ENCODE measurements at regions not wholly inside any gene's neighbourhood (a gene's known extent, or its start where the extent isn't known, plus 50 kb on each side); places are given as distances from the start of the nearest gene placed in this dataset.

DNA sequence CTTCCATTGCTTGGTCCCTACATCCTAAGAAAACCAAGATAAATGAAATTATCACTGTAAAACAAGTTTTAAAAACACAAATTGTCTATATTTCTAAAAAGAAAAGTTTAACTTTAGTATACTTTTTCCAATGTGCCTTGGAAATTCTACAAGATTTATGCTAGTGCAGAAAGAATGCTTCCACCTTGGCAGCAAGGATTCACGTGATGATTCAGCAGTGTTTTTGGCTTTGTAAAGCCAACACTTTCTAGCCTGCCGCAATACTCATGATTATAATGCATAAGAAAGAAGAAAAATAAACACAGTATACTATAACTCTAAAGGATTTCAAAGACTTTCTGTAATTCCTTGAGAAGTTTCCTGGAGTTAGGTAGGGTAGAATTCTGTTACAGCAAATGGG lies 442.7 kb downstream of the TENT5A start:
- Histone ChIP-seq H3K9me3 (replicated peaks; ENCODE audit: control insufficient read depth, insufficient read depth, low read length) (no peaks in the 10 kb centered on the region), H2AFZ (ENCODE audit: control insufficient read depth, low read depth, low read length) (no peak overlapping the region), H3K36me3 (ENCODE audit: control insufficient read depth in 2 of 2, insufficient read depth in 2 of 2, low read length in 1 of 2) (no peaks in the 10 kb centered on the region), H3K4me3 (no peak overlapping the region), H3K79me2 (ENCODE audit: control insufficient read depth, insufficient read depth, low read length) (no peaks in the 10 kb centered on the region), H3K27me3 (replicated peaks in 1 of 2; ENCODE audit: control insufficient read depth in 2 of 2, insufficient read depth in 2 of 2, low read length in 1 of 2) (no peaks in the 10 kb centered on the region), H4K20me1 (ENCODE audit: control insufficient read depth, insufficient read depth) (no peaks in the 10 kb centered on the region), H3K27ac (ENCODE audit: control insufficient read depth, insufficient read depth) (no peak overlapping the region), H3K4me2 (ENCODE audit: control insufficient read depth, insufficient read depth) (no peak overlapping the region), H3K4me1 (ENCODE audit: control insufficient read depth, insufficient read depth, low read length) (no peaks in the 10 kb centered on the region), H3K9ac (ENCODE audit: control insufficient read depth, insufficient read depth, low read length) (no peak overlapping the region)
- TF ChIP-seq, protein P1, sequence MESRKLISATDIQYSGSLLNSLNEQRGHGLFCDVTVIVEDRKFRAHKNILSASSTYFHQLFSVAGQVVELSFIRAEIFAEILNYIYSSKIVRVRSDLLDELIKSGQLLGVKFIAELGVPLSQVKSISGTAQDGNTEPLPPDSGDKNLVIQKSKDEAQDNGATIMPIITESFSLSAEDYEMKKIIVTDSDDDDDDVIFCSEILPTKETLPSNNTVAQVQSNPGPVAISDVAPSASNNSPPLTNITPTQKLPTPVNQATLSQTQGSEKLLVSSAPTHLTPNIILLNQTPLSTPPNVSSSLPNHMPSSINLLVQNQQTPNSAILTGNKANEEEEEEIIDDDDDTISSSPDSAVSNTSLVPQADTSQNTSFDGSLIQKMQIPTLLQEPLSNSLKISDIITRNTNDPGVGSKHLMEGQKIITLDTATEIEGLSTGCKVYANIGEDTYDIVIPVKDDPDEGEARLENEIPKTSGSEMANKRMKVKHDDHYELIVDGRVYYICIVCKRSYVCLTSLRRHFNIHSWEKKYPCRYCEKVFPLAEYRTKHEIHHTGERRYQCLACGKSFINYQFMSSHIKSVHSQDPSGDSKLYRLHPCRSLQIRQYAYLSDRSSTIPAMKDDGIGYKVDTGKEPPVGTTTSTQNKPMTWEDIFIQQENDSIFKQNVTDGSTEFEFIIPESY (IDR thresholded peaks at IDR 0.05): no peak
- TF ChIP-seq, protein P2, sequence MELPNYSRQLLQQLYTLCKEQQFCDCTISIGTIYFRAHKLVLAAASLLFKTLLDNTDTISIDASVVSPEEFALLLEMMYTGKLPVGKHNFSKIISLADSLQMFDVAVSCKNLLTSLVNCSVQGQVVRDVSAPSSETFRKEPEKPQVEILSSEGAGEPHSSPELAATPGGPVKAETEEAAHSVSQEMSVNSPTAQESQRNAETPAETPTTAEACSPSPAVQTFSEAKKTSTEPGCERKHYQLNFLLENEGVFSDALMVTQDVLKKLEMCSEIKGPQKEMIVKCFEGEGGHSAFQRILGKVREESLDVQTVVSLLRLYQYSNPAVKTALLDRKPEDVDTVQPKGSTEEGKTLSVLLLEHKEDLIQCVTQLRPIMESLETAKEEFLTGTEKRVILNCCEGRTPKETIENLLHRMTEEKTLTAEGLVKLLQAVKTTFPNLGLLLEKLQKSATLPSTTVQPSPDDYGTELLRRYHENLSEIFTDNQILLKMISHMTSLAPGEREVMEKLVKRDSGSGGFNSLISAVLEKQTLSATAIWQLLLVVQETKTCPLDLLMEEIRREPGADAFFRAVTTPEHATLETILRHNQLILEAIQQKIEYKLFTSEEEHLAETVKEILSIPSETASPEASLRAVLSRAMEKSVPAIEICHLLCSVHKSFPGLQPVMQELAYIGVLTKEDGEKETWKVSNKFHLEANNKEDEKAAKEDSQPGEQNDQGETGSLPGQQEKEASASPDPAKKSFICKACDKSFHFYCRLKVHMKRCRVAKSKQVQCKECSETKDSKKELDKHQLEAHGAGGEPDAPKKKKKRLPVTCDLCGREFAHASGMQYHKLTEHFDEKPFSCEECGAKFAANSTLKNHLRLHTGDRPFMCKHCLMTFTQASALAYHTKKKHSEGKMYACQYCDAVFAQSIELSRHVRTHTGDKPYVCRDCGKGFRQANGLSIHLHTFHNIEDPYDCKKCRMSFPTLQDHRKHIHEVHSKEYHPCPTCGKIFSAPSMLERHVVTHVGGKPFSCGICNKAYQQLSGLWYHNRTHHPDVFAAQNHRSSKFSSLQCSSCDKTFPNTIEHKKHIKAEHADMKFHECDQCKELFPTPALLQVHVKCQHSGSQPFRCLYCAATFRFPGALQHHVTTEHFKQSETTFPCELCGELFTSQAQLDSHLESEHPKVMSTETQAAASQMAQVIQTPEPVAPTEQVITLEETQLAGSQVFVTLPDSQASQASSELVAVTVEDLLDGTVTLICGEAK (IDR thresholded peaks at IDR 0.05; ENCODE audit: borderline replicate concordance): no peak
- TF ChIP-seq KDM1A (IDR thresholded peaks at IDR 0.05; ENCODE audit: borderline replicate concordance) (no peak), PML (IDR thresholded peaks at IDR 0.05; ENCODE audit: low read length) (no peak), GATAD2B (conservative IDR thresholded peaks at IDR 0.05; ENCODE audit: low read depth) (no peak), NR2C1 (IDR thresholded peaks at IDR 0.05) (no peak), TAF1 (IDR thresholded peaks at IDR 0.05; ENCODE audit: borderline replicate concordance, low read depth, low read length) (no peak)
- TF ChIP-seq, protein P3, sequence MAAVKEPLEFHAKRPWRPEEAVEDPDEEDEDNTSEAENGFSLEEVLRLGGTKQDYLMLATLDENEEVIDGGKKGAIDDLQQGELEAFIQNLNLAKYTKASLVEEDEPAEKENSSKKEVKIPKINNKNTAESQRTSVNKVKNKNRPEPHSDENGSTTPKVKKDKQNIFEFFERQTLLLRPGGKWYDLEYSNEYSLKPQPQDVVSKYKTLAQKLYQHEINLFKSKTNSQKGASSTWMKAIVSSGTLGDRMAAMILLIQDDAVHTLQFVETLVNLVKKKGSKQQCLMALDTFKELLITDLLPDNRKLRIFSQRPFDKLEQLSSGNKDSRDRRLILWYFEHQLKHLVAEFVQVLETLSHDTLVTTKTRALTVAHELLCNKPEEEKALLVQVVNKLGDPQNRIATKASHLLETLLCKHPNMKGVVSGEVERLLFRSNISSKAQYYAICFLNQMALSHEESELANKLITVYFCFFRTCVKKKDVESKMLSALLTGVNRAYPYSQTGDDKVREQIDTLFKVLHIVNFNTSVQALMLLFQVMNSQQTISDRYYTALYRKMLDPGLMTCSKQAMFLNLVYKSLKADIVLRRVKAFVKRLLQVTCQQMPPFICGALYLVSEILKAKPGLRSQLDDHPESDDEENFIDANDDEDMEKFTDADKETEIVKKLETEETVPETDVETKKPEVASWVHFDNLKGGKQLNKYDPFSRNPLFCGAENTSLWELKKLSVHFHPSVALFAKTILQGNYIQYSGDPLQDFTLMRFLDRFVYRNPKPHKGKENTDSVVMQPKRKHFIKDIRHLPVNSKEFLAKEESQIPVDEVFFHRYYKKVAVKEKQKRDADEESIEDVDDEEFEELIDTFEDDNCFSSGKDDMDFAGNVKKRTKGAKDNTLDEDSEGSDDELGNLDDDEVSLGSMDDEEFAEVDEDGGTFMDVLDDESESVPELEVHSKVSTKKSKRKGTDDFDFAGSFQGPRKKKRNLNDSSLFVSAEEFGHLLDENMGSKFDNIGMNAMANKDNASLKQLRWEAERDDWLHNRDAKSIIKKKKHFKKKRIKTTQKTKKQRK (IDR thresholded peaks at IDR 0.05; ENCODE audit: low read depth, low read length): no peak
- ChIA-PET RAD21 (ENCODE audit: unreplicated experiment) (no interaction called here), SMC1A (ENCODE audit: uncharacterized antibody, unreplicated experiment) (no interaction called here), CTCF (no interaction called here), POLR2A (no interaction called here)
- FAIRE-seq: no peak
- in situ Hi-C loops (cut with MboI) (no loop called here), intact Hi-C loops (cut with micrococcal nuclease; ENCODE audit: unreplicated experiment) (no loop called here)
- no peak for DNase-seq (ENCODE audit: low read depth, low spot score)
- BruUV-seq (replicated peaks): no TSS peak
- WGBS (ENCODE audit: insufficient coverage, insufficient replicate concordance, low lambda C conversion rate, missing lambda C conversion rate): 21% methylated on average over 2 of the region's 2 CpGs
- ATAC-seq: no peak
